Spinal cord (tissue), 9 donors: ENCODE measurements at regions not wholly inside any gene's neighbourhood (a gene's known extent, or its start where the extent isn't known, plus 50 kb on each side); places are given as distances from the start of the nearest gene placed in this dataset.

ENCODE experiments used
- DNase-seq, 6 donors: peaks; one replicate each; pipeline versions ENCODE4 v3.0.0 to v3.0.0-alpha.2; 2013 to 2015; ENCODE audit warnings: low spot score in 6 of 6, low read depth in 4 of 6
- H3K27ac ChIP-seq: one replicate; pipeline ENCODE4 v1.5.1; 2013; ENCODE audit warnings: low read depth, low read length, control low read depth
- H3K27me3 ChIP-seq: one replicate; pipeline ENCODE4 v1.6.1; 2013; ENCODE audit warnings: low read length; ENCODE audit not compliant: control insufficient read depth, insufficient read depth
- H3K36me3 ChIP-seq: one replicate; pipeline ENCODE4 v1.6.1; 2013; ENCODE audit warnings: low read length; ENCODE audit not compliant: control insufficient read depth, insufficient read depth
- H3K4me1 ChIP-seq: one replicate; pipeline ENCODE4 v1.6.1; 2013; ENCODE audit warnings: low read length; ENCODE audit not compliant: control insufficient read depth, insufficient read depth
- H3K4me3 ChIP-seq: one replicate; pipeline ENCODE4 v1.5.1; 2013; ENCODE audit warnings: low read depth, low read length, control low read depth
- H3K9me3 ChIP-seq: one replicate; pipeline ENCODE4 v1.6.1; 2013; ENCODE audit warnings: low read length; ENCODE audit not compliant: control insufficient read depth, insufficient read depth
- WGBS: methylation state at CpG from one replicate; pipeline ENCODE4 v1.1.5; 2013; ENCODE audit warnings: missing lambda C conversion rate; ENCODE audit not compliant: insufficient coverage; 5-methylcytosine and 5-hydroxymethylcytosine counted together
- donor health status: healthy.

DNA sequence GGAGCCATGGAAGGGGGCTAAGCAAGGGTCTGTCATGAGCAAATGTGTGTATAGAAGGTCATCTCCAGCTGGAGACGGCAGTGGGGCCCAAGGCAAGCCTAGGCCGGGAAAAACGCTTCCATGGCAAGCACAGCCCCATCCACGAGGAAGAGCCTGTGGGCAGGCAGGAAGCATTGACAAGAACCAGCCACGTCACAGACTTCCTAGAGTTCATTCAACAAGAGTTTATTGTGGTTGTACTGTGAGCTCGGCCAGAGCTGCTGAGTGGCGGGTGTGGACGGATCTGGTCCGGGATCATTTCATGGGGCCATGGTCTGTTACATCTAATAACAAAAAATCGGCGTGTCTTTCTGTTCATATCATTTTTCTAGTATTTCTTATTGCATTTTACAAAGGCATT is 311.7 kb downstream of the TMEM121 start:
- no peak for DNase-seq
- peaks cover 4% of the 10 kb centered on the region for H3K9me3 ChIP-seq

DNA sequence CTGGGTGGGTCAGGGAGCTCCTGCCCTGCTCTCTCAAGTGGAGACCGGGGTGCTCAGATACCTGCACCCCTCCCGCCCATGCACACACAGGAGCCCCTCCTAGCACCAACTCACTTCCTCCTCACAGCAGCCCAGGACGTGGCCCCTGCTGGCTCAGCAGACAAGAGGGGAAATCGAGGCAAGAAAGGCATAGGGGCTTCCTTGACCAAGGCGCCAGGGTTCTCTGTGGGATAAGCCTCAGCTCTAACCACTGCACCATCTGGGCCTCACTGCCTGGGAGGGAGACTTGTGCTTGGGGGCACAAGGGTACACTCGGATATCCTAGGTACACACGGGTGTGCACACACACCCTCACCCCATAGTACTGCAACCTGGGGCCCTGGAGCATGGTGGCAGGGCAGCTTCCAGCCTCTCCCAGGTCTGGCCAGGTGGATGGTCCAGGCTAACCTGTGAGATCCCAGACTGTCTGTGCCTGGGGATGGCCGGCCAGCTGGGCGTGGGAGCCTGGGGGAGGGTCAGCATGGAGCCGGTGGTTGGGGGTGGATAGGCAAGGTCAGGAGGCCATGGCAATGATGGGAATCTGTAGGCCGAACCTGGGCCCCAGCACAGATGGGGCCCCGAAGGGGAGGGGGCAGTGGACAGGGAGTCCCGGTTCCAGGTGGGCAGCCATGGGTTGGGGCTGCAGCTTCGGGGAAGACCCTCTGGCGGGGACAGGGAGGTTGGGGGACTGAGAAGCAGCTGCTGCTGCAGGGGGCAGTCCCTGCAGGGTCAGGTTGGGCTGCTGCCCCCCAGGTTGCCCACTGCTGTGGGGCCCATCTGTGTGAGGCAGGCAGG is 312.4 kb downstream of the TMEM121 start:
- H3K4me1 ChIP-seq = no peaks in the 10 kb centered on the region
- no peaks in the 10 kb centered on the region for H3K27me3 ChIP-seq
- no peak overlapping the region for H3K27ac ChIP-seq
- 88% methylated on average over 10 of the region's 15 CpGs for WGBS
- DNase-seq = no peak
- H3K9me3 ChIP-seq = peaks cover 4% of the 10 kb centered on the region
- no peaks in the 10 kb centered on the region for H3K36me3 ChIP-seq
- H3K4me3 ChIP-seq = no peak overlapping the region

More for the DNA sequence above, 311.7 kb downstream of the TMEM121 start:
- Histone ChIP-seq H3K4me3 (no peak overlapping the region), H3K27ac (no peak overlapping the region), H3K27me3 (no peaks in the 10 kb centered on the region), H3K36me3 (no peaks in the 10 kb centered on the region), H3K4me1 (no peaks in the 10 kb centered on the region)
- 68% methylated on average over 4 of the region's 11 CpGs for WGBS

DNA sequence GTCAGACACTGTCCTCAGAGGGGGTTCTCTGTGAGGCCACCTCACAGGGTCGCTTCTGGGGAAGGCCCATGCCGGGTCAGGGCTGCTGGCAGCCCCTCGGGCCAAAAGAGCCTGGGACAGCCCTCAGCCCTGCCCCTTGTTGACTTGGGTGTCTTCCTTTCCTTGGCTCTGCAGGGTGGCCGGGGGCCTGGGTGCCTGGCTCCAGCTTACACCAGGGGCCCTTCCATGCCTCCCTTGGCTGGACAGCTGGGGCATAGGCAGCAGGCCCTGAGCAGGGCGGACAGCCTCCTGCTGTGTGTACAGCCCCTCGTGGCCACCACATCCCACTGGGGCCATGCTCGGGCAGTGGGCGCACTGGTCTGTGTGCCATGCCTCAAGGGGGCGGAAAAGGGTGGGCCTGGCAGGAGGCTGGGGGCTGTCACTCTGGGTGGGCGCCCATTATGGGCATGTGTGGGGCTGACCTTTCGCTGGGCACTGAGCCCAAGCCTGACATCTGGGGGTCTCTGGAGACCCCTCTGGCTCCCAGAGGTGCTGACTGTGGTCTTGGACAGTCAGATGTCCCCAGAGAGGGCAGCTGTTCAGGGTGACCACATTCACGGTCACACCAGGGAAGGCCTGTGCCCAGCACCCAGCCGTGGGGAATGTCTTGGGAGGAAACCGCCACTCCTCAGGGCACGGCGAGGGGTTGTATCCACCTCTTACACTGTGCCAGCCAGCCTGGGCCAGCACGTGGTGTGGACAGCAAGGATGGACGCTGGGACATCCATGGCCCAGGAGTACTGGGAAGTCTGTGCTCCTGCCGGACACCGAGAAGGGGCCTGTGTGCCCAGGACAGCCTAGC is 313.3 kb downstream of the TMEM121 start:
- Histone ChIP-seq H3K27me3 (no peaks in the 10 kb centered on the region), H3K36me3 (no peaks in the 10 kb centered on the region), H3K27ac (no peak overlapping the region), H3K4me1 (no peaks in the 10 kb centered on the region), H3K4me3 (no peak overlapping the region), H3K9me3 (peaks cover 7% of the 10 kb centered on the region)
- WGBS = 86% methylated on average over 20 of the region's 20 CpGs
- no peak for DNase-seq

DNA sequence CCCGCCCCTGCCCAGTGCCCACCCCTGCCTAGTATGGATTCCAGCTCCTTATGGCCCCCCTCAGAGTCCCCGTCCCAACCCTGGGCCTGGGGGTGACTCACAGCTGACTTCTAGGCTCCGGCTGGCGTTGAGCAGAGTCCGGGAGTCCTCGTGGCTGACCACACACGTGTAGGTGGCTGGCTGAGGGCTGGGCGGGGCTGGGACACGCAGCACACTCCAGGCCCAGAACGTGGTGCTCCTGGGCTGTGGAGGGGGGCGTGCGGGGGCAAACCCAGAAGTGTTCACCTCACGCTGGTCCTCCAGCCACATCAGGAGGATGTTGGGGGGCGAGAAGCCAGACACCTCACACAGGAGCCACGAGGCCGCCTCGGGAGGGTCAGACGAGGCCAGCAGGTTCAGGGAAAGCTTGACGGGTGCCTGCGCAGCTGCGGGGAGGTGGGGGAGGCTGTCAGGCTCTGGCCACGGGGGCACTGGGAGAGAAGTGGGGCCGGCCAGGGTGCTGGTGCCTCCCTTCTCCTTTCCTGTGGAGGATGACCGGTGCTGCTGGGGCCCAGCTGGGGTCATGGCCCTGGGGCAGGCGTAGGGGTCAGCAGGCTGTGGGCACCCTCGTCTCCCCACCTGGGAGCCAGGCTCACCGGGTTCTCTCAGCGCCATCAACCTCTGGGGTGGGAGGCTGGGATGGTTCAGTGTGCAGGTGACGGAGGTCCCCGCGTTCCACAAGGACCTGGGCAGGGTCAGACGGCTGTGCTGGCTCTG is 314.1 kb downstream of the TMEM121 start:
- Histone ChIP-seq H3K27me3 (no peaks in the 10 kb centered on the region), H3K4me3 (no peak overlapping the region), H3K4me1 (no peaks in the 10 kb centered on the region), H3K36me3 (no peaks in the 10 kb centered on the region), H3K9me3 (peaks cover 7% of the 10 kb centered on the region), H3K27ac (no peak overlapping the region)
- 81% methylated on average over 32 of the region's 32 CpGs for WGBS
- no peak for DNase-seq

DNA sequence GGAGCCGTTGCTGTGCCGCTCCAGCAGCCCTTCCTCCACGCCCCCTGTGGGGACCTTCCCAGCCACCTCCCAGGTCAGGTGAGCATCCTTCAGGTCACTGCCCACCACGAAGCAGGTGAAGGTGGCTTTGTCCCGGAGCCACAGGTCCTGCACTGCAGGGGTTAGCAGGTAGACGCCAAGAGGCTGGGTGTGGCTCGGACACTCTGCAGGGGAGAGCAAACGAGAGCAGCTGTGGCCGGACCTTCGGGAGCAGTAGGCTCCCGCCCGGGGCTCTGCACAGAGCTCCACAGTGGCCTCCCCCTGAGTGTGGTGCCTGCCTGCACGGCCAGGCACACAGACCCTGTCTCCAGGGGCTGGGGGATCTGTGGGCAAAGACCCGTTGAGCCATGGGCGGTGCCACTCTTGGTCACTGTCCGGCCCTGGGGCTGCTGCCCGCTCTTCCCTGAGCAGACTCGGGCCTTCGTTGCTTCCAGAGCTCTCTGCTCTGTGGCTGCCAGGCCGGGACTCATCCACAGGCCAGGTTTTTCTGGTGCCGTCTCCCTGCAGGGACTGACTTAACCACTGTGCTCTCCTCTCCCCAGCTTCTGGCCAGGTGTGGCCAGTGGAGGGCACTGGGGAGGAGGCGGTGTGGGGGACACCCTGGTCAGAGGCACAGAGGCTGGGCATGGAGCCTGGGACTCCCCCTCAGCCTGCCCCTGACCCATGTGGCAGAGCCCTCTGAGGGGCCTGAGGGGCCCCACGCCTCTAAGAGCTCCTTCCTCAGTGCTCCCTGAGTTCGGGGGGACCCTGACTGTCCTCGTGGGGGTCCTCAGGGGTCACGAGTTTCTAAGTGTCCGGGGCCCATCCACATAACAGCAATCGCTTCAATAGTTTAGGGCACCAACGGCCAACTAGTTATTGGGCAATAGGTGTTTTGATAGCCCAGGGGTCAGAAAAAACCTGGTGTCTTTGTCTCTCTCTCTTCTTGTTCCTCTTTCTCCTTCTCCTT is 314.9 kb downstream of the TMEM121 start:
- H3K4me3 ChIP-seq = no peak overlapping the region
- no peaks in the 10 kb centered on the region for H3K4me1 ChIP-seq
- DNase-seq = no peak
- no peaks in the 10 kb centered on the region for H3K27me3 ChIP-seq
- no peaks in the 10 kb centered on the region for H3K36me3 ChIP-seq
- peaks cover 7% of the 10 kb centered on the region for H3K9me3 ChIP-seq
- 82% methylated on average over 23 of the region's 29 CpGs for WGBS
- H3K27ac ChIP-seq = no peak overlapping the region

DNA sequence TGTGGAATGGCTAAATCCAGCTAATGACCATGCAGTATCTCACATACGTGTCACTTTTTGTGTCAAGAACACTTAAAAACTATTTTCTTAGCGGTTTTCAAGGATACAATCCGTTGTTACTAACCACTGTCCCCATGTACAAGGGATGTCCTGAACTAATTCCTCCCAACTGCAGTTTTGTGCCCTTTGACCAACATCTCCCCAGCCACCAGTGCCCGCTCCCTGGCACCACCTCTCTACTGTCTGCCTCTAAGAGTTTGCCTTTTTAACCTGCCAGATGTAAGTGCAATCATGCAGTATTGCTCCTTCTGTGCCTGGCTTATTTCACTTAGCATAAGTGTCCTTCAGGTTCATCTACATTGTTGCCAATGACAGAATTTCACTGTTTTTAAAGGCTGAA is 315.7 kb downstream of the TMEM121 start:
- H3K4me3 ChIP-seq = no peak overlapping the region
- no peaks in the 10 kb centered on the region for H3K36me3 ChIP-seq
- 66% methylated on average over 4 of the region's 4 CpGs for WGBS
- no peak for DNase-seq
- H3K27me3 ChIP-seq = no peaks in the 10 kb centered on the region
- H3K27ac ChIP-seq = no peak overlapping the region
- H3K9me3 ChIP-seq = peaks cover 11% of the 10 kb centered on the region
- H3K4me1 ChIP-seq = no peaks in the 10 kb centered on the region

DNA sequence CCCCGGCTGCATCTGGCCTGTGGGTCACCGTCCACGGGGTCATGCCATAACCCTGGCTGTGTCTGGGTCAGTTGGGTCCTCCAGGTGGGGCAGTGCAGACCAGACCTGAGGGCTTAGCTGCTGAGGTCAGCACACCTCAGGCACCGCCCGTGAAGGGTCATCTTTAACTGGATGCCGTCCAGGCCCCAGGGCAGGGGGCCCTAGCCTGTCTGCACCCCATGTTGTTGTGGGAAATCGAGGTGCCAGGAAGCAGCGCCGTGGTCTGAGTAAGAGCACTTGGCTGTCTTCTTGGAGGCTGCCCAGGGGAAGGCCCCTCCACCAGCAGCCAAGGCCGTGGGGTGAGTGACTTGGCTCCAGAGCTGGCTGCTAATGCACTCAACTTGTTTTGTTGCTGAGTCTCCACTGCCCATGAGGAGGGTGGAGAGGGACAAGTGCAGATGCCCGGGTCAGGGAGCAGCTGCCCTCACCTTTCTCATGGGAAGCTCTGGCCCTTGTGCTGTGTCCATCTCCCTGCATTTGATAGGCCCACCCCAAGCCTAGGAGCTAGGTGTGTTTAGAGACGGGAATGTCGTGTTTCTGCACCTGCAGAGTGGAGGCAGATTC is 317.2 kb downstream of the TMEM121 start:
- H3K4me3 ChIP-seq = no peak overlapping the region
- H3K9me3 ChIP-seq = peaks cover 11% of the 10 kb centered on the region
- DNase-seq = no peak
- WGBS = 71% methylated on average over 13 of the region's 13 CpGs
- no peaks in the 10 kb centered on the region for H3K4me1 ChIP-seq
- no peak overlapping the region for H3K27ac ChIP-seq
- H3K27me3 ChIP-seq = no peaks in the 10 kb centered on the region
- H3K36me3 ChIP-seq = no peaks in the 10 kb centered on the region

DNA sequence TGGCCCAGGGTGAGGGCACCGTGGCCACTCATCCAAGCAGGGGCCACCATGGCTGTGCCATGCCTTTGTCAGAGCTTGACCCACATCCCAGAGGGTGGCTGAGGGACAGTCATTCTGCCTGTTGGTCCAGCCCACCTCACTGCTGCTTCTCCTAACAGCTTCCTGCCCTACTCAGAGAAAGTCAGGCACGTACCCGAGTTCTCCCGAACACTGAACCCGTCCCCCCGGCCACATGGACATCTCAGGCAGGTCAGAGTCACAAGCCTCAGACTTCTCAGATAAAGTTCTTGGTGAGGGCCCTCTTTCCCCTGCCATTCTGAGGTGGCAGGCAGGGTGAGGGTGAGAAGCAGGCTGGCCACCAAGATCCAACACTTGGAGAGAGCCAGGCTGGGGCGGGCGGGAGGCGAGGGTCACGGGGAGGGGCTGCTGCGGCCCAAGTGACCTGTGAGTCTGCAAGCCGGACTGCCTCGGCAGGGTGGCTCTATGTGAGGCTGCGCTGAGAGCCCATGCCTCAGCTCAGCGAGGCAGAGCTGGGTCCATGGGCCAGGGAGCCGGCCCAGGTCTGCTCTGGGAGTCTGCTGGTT is 317.8 kb downstream of the TMEM121 start:
- H3K9me3 ChIP-seq = peaks cover 9% of the 10 kb centered on the region
- no peak overlapping the region for H3K27ac ChIP-seq
- WGBS = 92% methylated on average over 16 of the region's 16 CpGs
- H3K4me1 ChIP-seq = no peaks in the 10 kb centered on the region
- no peak for DNase-seq
- H3K27me3 ChIP-seq = no peaks in the 10 kb centered on the region
- H3K4me3 ChIP-seq = no peak overlapping the region
- H3K36me3 ChIP-seq = no peaks in the 10 kb centered on the region
